Cardiac muscle cell (in vitro differentiated cells and primary cell): ENCODE measurements at regions not wholly inside any gene's neighbourhood (a gene's known extent, or its start where the extent isn't known, plus 50 kb on each side); places are given as distances from the start of the nearest gene placed in this dataset.

Experiments used
- DNase-seq, 2 donors: peaks; one replicate each; pipeline versions ENCODE4 v3.0.0 to v3.0.0-alpha.2; 2010 to 2017; ENCODE audit warnings: low read depth in 1 of 2, low spot score in 1 of 2
- H3K27ac ChIP-seq: fragments of 200-600 bp; sonication (generic); 2 replicates; pipeline ENCODE4 v1.5.1; 2016
- H3K27me3 ChIP-seq: fragments of 200-600 bp; sonication (generic); 2 replicates; pipeline ENCODE4 v1.6.0; 2016; ENCODE audit warnings: control low read depth
- H3K36me3 ChIP-seq: fragments of 200-600 bp; sonication (generic); 2 replicates; pipeline ENCODE4 v1.5.1; 2016; ENCODE audit warnings: control low read depth
- H3K4me1 ChIP-seq: fragments of 200-600 bp; sonication (generic); 2 replicates; pipeline ENCODE4 v1.8.1; 2017; ENCODE audit warnings: low read depth, mild to moderate bottlenecking, mixed run types
- H3K4me3 ChIP-seq: fragments of 200-600 bp; sonication (generic); 2 replicates; pipeline ENCODE4 v1.5.1; 2016; ENCODE audit warnings: mild to moderate bottlenecking
- H3K9me3 ChIP-seq: fragments of 200-600 bp; sonication (generic); 2 replicates; pipeline ENCODE4 v1.5.1; 2017; ENCODE audit warnings: low read depth, mild to moderate bottlenecking, control low read depth
- TF ChIP-seq, protein P1 (sequence below): IDR thresholded peaks from 2 replicates; pipeline ENCODE4 v1.5.1; 2012; ENCODE audit warnings: low read depth, mild to moderate bottlenecking, low read length

DNA sequence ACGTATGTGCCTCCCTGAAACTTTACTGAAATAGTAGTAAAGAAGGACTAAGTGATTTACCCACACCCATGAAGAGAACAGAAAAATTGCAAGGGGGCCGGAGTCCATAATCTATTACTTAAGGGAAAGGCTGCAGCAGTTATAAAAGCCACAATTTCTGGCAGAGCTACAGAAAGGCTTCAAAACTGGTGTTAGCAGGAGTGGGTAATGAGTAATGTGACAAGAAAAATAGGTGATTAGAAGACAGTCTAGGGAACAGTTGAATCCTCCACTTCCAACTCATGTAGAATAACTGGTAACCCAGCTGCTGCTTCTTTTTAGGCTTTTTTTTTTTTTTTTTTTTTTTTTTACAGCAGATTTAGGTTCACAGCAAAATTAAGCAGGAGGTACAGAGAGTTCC, 413.3 kb downstream of the SFMBT2 start:
- Histone ChIP-seq H3K27me3 (no peaks in the 10 kb centered on the region), H3K4me1 (no peaks in the 10 kb centered on the region), H3K36me3 (no peaks in the 10 kb centered on the region), H3K9me3 (no peaks in the 10 kb centered on the region), H3K27ac (no peak overlapping the region), H3K4me3 (no peak overlapping the region)
- no peak for DNase-seq
- TF ChIP-seq, protein P1, sequence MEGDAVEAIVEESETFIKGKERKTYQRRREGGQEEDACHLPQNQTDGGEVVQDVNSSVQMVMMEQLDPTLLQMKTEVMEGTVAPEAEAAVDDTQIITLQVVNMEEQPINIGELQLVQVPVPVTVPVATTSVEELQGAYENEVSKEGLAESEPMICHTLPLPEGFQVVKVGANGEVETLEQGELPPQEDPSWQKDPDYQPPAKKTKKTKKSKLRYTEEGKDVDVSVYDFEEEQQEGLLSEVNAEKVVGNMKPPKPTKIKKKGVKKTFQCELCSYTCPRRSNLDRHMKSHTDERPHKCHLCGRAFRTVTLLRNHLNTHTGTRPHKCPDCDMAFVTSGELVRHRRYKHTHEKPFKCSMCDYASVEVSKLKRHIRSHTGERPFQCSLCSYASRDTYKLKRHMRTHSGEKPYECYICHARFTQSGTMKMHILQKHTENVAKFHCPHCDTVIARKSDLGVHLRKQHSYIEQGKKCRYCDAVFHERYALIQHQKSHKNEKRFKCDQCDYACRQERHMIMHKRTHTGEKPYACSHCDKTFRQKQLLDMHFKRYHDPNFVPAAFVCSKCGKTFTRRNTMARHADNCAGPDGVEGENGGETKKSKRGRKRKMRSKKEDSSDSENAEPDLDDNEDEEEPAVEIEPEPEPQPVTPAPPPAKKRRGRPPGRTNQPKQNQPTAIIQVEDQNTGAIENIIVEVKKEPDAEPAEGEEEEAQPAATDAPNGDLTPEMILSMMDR: no peak

DNA sequence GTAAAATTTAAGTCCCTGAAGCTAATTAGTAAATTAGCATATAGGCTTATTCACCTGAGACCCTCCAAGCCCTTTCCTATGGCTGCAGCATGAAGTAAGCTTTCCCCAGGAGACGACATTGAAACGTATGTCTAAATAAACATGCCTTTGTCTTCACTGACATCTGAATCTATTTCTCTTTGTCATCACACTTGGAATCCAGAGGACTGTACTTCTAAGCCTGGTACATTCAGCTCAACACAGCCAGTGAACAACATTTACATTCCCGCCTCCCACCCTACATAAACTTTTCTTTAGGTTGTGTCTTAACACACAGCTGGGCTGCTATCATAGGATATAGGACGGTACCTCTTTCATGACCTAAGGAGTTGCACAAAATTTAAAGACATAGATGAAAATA, 414.4 kb downstream of the SFMBT2 start:
- Histone ChIP-seq H3K4me3 (no peak overlapping the region), H3K27ac (no peak overlapping the region), H3K27me3 (no peaks in the 10 kb centered on the region), H3K36me3 (no peaks in the 10 kb centered on the region), H3K9me3 (no peaks in the 10 kb centered on the region), H3K4me1 (no peaks in the 10 kb centered on the region)
- TF ChIP-seq, protein P1: no peak
- no peak for DNase-seq

DNA sequence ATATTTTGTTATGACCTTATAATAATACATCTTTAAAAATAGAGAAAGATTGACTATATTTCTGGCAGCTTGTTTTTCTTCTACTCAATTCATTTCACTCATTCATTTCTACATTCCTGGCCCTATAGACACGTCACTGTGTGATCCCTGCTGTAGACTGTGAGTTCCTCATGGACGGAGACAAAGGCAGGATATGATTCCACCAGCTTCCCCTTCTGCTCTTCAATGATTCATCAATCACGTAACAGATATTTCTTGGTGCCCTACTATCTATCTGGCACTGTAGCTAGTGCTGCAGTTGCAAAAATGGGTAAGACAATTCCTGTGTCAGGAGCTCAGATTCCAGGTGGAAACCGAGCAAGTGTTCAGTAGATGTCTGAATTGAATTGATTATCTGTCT, 415.0 kb downstream of the SFMBT2 start:
- Histone ChIP-seq H3K9me3 (no peaks in the 10 kb centered on the region), H3K4me1 (no peaks in the 10 kb centered on the region), H3K27me3 (no peaks in the 10 kb centered on the region), H3K27ac (no peak overlapping the region), H3K36me3 (no peaks in the 10 kb centered on the region), H3K4me3 (no peak overlapping the region)
- TF ChIP-seq, protein P1: no peak
- DNase-seq: peak in 1 of 2 donors; percentile 3

DNA sequence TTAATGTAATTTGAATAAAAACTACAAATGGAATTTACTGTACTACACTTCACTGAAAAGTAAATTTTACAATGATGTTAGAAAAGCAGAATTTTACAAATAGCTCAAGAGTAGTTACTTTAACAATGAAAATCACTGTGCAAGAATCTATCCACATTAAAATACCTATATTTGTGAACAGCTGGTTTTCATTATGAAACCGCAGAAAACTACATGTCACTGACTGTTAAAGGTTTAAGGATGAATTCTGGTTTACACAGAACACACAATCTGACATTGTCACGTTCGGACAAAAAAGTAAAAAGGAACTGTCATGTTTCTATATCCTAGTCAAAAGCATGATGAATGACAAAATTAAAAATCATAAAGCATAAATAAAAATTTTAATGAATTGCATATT, 415.3 kb upstream of the PRKCQ start:
- Histone ChIP-seq H3K27me3 (no peaks in the 10 kb centered on the region), H3K9me3 (no peaks in the 10 kb centered on the region), H3K4me3 (no peak overlapping the region), H3K4me1 (no peaks in the 10 kb centered on the region), H3K27ac (no peak overlapping the region), H3K36me3 (no peaks in the 10 kb centered on the region)
- TF ChIP-seq, protein P1: no peak
- DNase-seq: peak in 1 of 2 donors; percentile 1

DNA sequence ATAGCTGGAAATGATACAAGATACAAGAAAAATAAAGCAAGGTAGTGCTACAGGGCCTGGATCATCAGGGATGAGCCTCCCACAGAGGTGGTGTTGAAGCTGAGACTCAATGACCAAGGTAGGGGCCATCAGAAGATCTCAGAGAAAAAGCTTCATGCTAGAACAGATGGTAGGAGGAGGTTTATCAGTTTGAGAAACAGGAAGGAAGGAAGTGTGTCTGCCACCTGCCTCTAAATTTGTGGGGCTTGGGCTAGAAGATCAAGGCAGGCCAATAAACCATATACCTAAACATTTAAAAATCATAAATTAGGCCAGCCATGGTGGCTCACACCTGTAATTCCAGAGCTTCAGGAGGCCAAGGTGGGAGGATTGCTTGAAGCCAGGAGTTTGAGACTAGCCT, 410.8 kb upstream of the PRKCQ start:
- Histone ChIP-seq H3K27ac (no peak overlapping the region), H3K36me3 (no peaks in the 10 kb centered on the region), H3K27me3 (no peaks in the 10 kb centered on the region), H3K4me3 (no peak overlapping the region), H3K4me1 (peaks cover 10% of the 10 kb centered on the region), H3K9me3 (no peaks in the 10 kb centered on the region)
- TF ChIP-seq, protein P1: no peak
- DNase-seq: no peak

DNA sequence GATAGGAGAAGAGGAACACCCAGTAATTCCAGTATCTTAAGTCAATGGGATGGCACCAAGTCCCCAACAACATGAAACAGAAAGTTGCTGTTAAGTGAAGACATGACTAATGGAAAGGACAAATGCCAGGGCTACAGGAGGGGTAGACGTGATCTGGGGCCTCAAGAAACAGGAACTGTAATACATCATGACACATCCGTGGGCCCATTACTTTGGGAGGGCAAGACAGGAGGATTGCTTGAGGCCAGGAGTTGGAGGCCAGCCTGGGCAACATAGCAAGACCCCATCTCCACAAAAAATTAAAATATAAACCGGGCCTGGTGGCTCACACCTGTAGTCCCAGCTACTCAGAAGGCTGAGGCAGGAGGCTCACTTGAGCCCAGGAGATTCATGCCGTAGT, 408.6 kb upstream of the PRKCQ start:
- Histone ChIP-seq H3K4me3 (no peak overlapping the region), H3K27ac (no peak overlapping the region), H3K36me3 (no peaks in the 10 kb centered on the region), H3K27me3 (no peaks in the 10 kb centered on the region), H3K4me1 (peaks cover 18% of the 10 kb centered on the region), H3K9me3 (no peaks in the 10 kb centered on the region)
- no peak for DNase-seq
- TF ChIP-seq, protein P1: no peak
